ENCODE measurements at regions not wholly inside any gene's neighbourhood (a gene's known extent, or its start where the extent isn't known, plus 50 kb on each side); places are given as distances from the start of the nearest gene placed in this dataset.

DNA sequence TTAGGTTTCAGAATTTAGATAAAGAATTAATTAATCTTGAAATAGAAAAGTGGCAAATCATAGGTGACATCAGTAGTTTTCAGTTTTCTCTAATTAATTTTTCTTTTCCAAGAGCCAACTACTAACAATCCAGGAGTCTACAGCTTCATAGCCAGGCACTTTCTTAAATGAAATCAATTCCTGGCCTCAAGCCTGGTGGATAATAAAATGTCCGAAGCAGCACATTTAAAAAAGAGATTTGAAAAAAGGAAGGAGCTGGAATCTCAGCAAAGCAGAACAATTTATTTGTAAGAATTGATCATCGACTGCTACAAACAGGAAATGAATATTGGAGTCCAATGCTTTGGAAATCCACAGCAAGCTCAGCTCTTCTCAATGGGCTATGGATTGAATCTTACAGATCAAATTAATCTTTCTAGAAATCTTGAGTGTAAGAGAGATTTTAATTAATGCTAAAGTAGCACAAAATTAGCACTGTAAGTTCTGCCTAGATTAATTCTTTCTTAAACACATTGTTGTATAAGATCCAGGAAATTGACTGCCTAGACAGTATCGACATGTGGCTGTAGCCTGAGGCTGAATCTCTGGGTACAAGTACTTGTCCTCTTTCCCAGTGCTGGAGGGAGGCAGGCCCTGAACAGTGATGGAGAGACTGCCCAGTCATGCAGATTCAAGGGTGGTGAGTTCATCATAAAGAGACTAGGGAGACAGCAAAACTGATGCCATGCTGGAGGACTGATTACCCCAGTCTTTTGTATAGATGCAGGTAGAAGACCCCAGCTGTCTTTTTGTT, 167.8 kb upstream of the POU2AF2 start:
- TF ChIP-seq ZNF274 (IDR thresholded peaks at IDR 0.05; ENCODE audit: low read length) (no peak), ZNF274 (tag by site-specific recombination; IDR thresholded peaks at IDR 0.05; ENCODE audit: borderline replicate concordance) (no peak), ZNF302 (tag by site-specific recombination; IDR thresholded peaks at IDR 0.05; ENCODE audit: low read depth) (no peak), ZNF473 (tag by site-specific recombination; IDR thresholded peaks at IDR 0.05) (no peak), ZNF121 (tag by site-specific recombination; IDR thresholded peaks at IDR 0.05) (no peak), ZEB2 (tag by site-specific recombination; IDR thresholded peaks at IDR 0.05) (no peak), ZFP69B (tag by site-specific recombination; IDR thresholded peaks at IDR 0.05) (no peak)
- TF ChIP-seq, protein P1, sequence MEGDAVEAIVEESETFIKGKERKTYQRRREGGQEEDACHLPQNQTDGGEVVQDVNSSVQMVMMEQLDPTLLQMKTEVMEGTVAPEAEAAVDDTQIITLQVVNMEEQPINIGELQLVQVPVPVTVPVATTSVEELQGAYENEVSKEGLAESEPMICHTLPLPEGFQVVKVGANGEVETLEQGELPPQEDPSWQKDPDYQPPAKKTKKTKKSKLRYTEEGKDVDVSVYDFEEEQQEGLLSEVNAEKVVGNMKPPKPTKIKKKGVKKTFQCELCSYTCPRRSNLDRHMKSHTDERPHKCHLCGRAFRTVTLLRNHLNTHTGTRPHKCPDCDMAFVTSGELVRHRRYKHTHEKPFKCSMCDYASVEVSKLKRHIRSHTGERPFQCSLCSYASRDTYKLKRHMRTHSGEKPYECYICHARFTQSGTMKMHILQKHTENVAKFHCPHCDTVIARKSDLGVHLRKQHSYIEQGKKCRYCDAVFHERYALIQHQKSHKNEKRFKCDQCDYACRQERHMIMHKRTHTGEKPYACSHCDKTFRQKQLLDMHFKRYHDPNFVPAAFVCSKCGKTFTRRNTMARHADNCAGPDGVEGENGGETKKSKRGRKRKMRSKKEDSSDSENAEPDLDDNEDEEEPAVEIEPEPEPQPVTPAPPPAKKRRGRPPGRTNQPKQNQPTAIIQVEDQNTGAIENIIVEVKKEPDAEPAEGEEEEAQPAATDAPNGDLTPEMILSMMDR (tag by site-specific recombination; IDR thresholded peaks at IDR 0.05): no peak
- TF ChIP-seq, protein P2, sequence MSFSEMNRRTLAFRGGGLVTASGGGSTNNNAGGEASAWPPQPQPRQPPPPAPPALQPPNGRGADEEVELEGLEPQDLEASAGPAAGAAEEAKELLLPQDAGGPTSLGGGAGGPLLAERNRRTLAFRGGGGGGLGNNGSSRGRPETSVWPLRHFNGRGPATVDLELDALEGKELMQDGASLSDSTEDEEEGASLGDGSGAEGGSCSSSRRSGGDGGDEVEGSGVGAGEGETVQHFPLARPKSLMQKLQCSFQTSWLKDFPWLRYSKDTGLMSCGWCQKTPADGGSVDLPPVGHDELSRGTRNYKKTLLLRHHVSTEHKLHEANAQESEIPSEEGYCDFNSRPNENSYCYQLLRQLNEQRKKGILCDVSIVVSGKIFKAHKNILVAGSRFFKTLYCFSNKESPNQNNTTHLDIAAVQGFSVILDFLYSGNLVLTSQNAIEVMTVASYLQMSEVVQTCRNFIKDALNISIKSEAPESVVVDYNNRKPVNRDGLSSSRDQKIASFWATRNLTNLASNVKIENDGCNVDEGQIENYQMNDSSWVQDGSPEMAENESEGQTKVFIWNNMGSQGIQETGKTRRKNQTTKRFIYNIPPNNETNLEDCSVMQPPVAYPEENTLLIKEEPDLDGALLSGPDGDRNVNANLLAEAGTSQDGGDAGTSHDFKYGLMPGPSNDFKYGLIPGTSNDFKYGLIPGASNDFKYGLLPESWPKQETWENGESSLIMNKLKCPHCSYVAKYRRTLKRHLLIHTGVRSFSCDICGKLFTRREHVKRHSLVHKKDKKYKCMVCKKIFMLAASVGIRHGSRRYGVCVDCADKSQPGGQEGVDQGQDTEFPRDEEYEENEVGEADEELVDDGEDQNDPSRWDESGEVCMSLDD (tag by site-specific recombination; IDR thresholded peaks at IDR 0.05): no peak
- TF ChIP-seq, protein P3, sequence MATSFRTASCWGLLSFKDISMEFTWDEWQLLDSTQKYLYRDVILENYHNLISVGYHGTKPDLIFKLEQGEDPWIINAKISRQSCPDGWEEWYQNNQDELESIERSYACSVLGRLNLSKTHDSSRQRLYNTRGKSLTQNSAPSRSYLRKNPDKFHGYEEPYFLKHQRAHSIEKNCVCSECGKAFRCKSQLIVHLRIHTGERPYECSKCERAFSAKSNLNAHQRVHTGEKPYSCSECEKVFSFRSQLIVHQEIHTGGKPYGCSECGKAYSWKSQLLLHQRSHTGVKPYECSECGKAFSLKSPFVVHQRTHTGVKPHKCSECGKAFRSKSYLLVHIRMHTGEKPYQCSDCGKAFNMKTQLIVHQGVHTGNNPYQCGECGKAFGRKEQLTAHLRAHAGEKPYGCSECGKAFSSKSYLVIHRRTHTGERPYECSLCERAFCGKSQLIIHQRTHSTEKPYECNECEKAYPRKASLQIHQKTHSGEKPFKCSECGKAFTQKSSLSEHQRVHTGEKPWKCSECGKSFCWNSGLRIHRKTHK (tag by site-specific recombination; IDR thresholded peaks at IDR 0.05): no peak
- TF ChIP-seq, protein P4, sequence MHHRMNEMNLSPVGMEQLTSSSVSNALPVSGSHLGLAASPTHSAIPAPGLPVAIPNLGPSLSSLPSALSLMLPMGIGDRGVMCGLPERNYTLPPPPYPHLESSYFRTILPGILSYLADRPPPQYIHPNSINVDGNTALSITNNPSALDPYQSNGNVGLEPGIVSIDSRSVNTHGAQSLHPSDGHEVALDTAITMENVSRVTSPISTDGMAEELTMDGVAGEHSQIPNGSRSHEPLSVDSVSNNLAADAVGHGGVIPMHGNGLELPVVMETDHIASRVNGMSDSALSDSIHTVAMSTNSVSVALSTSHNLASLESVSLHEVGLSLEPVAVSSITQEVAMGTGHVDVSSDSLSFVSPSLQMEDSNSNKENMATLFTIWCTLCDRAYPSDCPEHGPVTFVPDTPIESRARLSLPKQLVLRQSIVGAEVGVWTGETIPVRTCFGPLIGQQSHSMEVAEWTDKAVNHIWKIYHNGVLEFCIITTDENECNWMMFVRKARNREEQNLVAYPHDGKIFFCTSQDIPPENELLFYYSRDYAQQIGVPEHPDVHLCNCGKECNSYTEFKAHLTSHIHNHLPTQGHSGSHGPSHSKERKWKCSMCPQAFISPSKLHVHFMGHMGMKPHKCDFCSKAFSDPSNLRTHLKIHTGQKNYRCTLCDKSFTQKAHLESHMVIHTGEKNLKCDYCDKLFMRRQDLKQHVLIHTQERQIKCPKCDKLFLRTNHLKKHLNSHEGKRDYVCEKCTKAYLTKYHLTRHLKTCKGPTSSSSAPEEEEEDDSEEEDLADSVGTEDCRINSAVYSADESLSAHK (tag by site-specific recombination; IDR thresholded peaks at IDR 0.05): no peak
